ENCODE measurements at regions not wholly inside any gene's neighbourhood (a gene's known extent, or its start where the extent isn't known, plus 50 kb on each side); places are given as distances from the start of the nearest gene placed in this dataset.

DNA sequence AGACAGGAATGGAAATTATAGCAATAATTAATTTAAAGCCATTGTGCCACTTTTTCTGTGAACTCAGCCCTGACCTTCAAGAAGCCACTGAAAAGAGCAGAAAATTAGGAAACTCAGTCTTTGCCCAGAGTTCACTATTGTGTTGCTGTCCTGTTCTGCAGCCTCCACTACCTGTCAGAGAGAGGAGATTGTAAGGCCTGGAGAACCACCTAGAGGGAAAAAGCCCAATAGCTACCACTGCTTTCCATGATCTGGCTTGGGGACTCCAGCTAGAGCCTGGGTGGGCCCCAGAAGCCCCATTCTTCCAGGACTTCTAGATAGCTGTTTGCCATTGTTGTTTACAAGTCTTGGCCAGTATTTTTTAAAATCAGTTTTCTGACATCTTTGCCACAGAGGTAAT, 176.1 kb upstream of the KLF7 start (continued):
- TF ChIP-seq, protein P1, sequence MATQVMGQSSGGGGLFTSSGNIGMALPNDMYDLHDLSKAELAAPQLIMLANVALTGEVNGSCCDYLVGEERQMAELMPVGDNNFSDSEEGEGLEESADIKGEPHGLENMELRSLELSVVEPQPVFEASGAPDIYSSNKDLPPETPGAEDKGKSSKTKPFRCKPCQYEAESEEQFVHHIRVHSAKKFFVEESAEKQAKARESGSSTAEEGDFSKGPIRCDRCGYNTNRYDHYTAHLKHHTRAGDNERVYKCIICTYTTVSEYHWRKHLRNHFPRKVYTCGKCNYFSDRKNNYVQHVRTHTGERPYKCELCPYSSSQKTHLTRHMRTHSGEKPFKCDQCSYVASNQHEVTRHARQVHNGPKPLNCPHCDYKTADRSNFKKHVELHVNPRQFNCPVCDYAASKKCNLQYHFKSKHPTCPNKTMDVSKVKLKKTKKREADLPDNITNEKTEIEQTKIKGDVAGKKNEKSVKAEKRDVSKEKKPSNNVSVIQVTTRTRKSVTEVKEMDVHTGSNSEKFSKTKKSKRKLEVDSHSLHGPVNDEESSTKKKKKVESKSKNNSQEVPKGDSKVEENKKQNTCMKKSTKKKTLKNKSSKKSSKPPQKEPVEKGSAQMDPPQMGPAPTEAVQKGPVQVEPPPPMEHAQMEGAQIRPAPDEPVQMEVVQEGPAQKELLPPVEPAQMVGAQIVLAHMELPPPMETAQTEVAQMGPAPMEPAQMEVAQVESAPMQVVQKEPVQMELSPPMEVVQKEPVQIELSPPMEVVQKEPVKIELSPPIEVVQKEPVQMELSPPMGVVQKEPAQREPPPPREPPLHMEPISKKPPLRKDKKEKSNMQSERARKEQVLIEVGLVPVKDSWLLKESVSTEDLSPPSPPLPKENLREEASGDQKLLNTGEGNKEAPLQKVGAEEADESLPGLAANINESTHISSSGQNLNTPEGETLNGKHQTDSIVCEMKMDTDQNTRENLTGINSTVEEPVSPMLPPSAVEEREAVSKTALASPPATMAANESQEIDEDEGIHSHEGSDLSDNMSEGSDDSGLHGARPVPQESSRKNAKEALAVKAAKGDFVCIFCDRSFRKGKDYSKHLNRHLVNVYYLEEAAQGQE (IDR thresholded peaks at IDR 0.05; ENCODE audit: borderline replicate concordance) = peak; percentile 50; the same call in 1 of the 2 replicates
- TF ChIP-seq, protein P1 (CRISPR knock-in tag; IDR thresholded peaks at IDR 0.05; ENCODE audit: low read depth) = no peak
- no peak for TF ChIP-seq L3MBTL2 (IDR thresholded peaks at IDR 0.05)

Measured in K562 (cell line).